Glutamatergic neuron (in vitro differentiated cells): ENCODE measurements at regions not wholly inside any gene's neighbourhood (a gene's known extent, or its start where the extent isn't known, plus 50 kb on each side); places are given as distances from the start of the nearest gene placed in this dataset.

Experiments used
- DNase-seq: peaks from one replicate; pipeline ENCODE4 v3.0.0; 2022
- H3K27ac Mint-ChIP-seq: one replicate; pipeline ENCODE4 v1.8.0; 2020; ENCODE audit warnings: mild to moderate bottlenecking, mixed read lengths, inconsistent platforms; ENCODE audit not compliant: unreplicated experiment
- H3K27me3 Mint-ChIP-seq: one replicate; pipeline ENCODE4 v1.8.0; 2020; ENCODE audit warnings: mild to moderate bottlenecking, moderate library complexity, mixed read lengths, inconsistent platforms; ENCODE audit not compliant: unreplicated experiment
- H3K36me3 Mint-ChIP-seq: one replicate; pipeline ENCODE4 v1.8.0; 2020; ENCODE audit warnings: mild to moderate bottlenecking, mixed read lengths, inconsistent platforms; ENCODE audit not compliant: unreplicated experiment
- H3K4me1 Mint-ChIP-seq: one replicate; pipeline ENCODE4 v1.8.0; 2020; ENCODE audit warnings: mild to moderate bottlenecking, low read depth, mixed read lengths, inconsistent platforms; ENCODE audit not compliant: unreplicated experiment
- H3K4me3 Mint-ChIP-seq: one replicate; pipeline ENCODE4 v1.8.0; 2020; ENCODE audit warnings: mild to moderate bottlenecking, mixed read lengths, inconsistent platforms; ENCODE audit not compliant: unreplicated experiment
- H3K9me3 Mint-ChIP-seq: one replicate; pipeline ENCODE4 v1.8.0; 2020; ENCODE audit warnings: mild to moderate bottlenecking, moderate library complexity, mixed read lengths, inconsistent platforms; ENCODE audit not compliant: unreplicated experiment
- TF ChIP-seq, protein P1 (sequence below): fragments of 200-600 bp; sonication (generic); IDR thresholded peaks from one replicate; pipeline ENCODE4 v1.5.0; 2021; ENCODE audit not compliant: partially characterized antibody, unreplicated experiment

- Mint-ChIP-seq H3K9me3 (peaks cover 3% of the 10 kb centered on the region), H3K4me3 (no peak overlapping the region), H3K27ac (no peak overlapping the region), H3K36me3 (no peaks in the 10 kb centered on the region), H3K4me1 (peaks cover 6% of the 10 kb centered on the region), H3K27me3 (no peaks in the 10 kb centered on the region)
- DNase-seq: no peak
- TF ChIP-seq, protein P1, sequence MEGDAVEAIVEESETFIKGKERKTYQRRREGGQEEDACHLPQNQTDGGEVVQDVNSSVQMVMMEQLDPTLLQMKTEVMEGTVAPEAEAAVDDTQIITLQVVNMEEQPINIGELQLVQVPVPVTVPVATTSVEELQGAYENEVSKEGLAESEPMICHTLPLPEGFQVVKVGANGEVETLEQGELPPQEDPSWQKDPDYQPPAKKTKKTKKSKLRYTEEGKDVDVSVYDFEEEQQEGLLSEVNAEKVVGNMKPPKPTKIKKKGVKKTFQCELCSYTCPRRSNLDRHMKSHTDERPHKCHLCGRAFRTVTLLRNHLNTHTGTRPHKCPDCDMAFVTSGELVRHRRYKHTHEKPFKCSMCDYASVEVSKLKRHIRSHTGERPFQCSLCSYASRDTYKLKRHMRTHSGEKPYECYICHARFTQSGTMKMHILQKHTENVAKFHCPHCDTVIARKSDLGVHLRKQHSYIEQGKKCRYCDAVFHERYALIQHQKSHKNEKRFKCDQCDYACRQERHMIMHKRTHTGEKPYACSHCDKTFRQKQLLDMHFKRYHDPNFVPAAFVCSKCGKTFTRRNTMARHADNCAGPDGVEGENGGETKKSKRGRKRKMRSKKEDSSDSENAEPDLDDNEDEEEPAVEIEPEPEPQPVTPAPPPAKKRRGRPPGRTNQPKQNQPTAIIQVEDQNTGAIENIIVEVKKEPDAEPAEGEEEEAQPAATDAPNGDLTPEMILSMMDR: no peak
These were observed 267.0 kb downstream of the NOL4 start for GRCh38 chr18:33957707-33958106.

DNA sequence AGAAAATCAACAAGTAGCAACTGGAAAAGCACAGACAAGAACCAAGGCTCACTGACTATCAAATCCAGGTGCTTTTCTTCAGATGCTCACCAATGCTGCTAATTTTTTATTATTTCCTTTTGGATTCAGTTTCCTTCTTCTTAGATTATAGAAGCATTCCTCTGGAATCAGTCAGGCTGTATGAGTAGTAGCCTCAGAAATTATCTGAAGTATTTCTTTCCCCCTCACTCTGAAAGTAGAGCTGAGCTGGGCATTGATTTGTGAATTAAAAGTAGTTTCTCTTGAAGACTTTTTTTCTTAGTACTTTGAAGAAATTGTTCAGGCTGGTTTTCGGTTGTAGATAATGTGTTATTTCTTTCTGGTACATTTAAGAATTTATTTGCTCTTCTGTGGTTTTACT, 273.7 kb downstream of the NOL4 start:
- no peaks in the 10 kb centered on the region for H3K4me1 Mint-ChIP-seq
- H3K27ac Mint-ChIP-seq: no peak overlapping the region

DNA sequence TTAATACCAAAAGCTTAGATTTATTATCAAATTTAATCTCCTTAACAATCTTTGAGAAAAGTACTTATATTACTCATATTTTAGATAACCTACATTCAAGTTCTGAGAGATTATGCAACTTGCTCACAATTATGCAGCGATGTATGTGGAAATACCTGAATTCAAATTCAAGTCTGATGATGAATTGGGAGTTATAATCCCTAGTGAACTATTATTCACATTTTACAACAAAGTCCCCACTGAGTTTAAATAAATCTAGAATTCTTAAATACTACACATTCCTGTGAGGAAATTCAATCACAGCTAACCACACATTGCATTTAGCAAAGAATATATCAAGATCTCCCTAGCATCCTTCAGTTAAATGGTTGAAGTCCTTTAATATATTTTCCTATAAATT, 278.4 kb downstream of the NOL4 start:
- no peaks in the 10 kb centered on the region for H3K36me3 Mint-ChIP-seq
- TF ChIP-seq, protein P1: no peak
- no peaks in the 10 kb centered on the region for H3K4me1 Mint-ChIP-seq

More for the DNA sequence above, 273.7 kb downstream of the NOL4 start:
- H3K36me3 Mint-ChIP-seq: no peaks in the 10 kb centered on the region
- no peaks in the 10 kb centered on the region for H3K27me3 Mint-ChIP-seq
- H3K4me3 Mint-ChIP-seq: no peak overlapping the region
- H3K9me3 Mint-ChIP-seq: no peaks in the 10 kb centered on the region
- TF ChIP-seq, protein P1: no peak
- no peak for DNase-seq

GRCh38 chr18:33944493-33944892, 280.2 kb downstream of the NOL4 start:
- Mint-ChIP-seq H3K27me3 (no peaks in the 10 kb centered on the region), H3K4me3 (no peak overlapping the region), H3K27ac (no peak overlapping the region), H3K36me3 (no peaks in the 10 kb centered on the region), H3K4me1 (no peaks in the 10 kb centered on the region), H3K9me3 (no peaks in the 10 kb centered on the region)
- TF ChIP-seq, protein P1: no peak
- no peak for DNase-seq

More for the DNA sequence above, 278.4 kb downstream of the NOL4 start:
- H3K9me3 Mint-ChIP-seq: no peaks in the 10 kb centered on the region
- H3K4me3 Mint-ChIP-seq: no peak overlapping the region
- DNase-seq: no peak
- H3K27me3 Mint-ChIP-seq: no peaks in the 10 kb centered on the region
- no peak overlapping the region for H3K27ac Mint-ChIP-seq

- Mint-ChIP-seq H3K27me3 (no peaks in the 10 kb centered on the region), H3K36me3 (no peaks in the 10 kb centered on the region), H3K4me3 (no peak overlapping the region), H3K27ac (no peak overlapping the region), H3K4me1 (no peaks in the 10 kb centered on the region), H3K9me3 (no peaks in the 10 kb centered on the region)
- TF ChIP-seq, protein P1: no peak
- DNase-seq: no peak
These were observed 287.4 kb downstream of the NOL4 start for GRCh38 chr18:33937270-33937816.
